HG03575 (cell line): ENCODE measurements at regions not wholly inside any gene's neighbourhood (a gene's known extent, or its start where the extent isn't known, plus 50 kb on each side); places are given as distances from the start of the nearest gene placed in this dataset.

ENCODE experiments used
- ATAC-seq: cut with Tn5 transposase; IDR thresholded peaks from one replicate; pipeline ENCODE4 v1.9.1; 2021; ENCODE audit not compliant: unreplicated experiment, insufficient number of reproducible peaks, low FRiP score; ENCODE audit errors: extremely low read depth

- ATAC-seq = no peak
Measured at GRCh38 chr2:19062370-19062769, 296.1 kb downstream of the OSR1 start.

GRCh38 chr2:19059076-19059475 is 299.3 kb downstream of the OSR1 start:
- no peak for ATAC-seq

- no peak for ATAC-seq
Measured at GRCh38 chr2:19051203-19051831, 307.1 kb downstream of the OSR1 start.

- no peak for ATAC-seq
Measured at GRCh38 chr2:19050354-19050753, 308.1 kb downstream of the OSR1 start.

GRCh38 chr2:19048593-19049266 is 309.7 kb downstream of the OSR1 start:
- ATAC-seq = no peak

GRCh38 chr2:19046986-19047780 is 311.2 kb downstream of the OSR1 start:
- ATAC-seq = no peak

- ATAC-seq = no peak
Measured at GRCh38 chr2:19045151-19045550, 313.3 kb downstream of the OSR1 start.

GRCh38 chr2:19043893-19044292 is 314.5 kb downstream of the OSR1 start:
- ATAC-seq = no peak

GRCh38 chr2:19041434-19042041 is 316.9 kb downstream of the OSR1 start:
- no peak for ATAC-seq

- no peak for ATAC-seq
Measured at GRCh38 chr2:19038071-19039015, 320.1 kb downstream of the OSR1 start.

- no peak for ATAC-seq
Measured at GRCh38 chr2:19036091-19036490, 322.3 kb downstream of the OSR1 start.

DNA sequence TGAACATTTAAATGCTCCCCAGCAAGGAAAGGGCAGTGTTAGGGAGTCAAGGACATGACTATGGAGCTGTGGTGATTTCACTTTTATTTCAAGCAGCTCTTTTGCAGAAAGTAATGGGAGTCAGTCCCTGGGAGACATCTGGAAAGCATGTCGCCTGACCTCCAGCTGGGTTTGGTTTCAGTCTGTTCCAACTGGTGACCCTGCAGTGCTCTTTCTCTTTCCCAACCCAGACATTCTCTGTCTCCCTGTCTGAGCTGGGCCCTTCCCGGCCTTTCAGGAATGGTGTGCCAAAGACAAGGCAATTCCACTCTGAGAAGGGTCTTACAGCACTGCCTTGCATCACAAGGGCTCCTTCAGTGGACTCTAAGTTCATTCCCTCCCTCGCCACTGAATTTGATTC is 323.2 kb downstream of the OSR1 start:
- no peak for ATAC-seq

- no peak for ATAC-seq
Measured at GRCh38 chr2:19033240-19033639, 325.2 kb downstream of the OSR1 start.

- ATAC-seq = no peak
Measured at GRCh38 chr2:19031642-19032041, 326.8 kb downstream of the OSR1 start.

DNA sequence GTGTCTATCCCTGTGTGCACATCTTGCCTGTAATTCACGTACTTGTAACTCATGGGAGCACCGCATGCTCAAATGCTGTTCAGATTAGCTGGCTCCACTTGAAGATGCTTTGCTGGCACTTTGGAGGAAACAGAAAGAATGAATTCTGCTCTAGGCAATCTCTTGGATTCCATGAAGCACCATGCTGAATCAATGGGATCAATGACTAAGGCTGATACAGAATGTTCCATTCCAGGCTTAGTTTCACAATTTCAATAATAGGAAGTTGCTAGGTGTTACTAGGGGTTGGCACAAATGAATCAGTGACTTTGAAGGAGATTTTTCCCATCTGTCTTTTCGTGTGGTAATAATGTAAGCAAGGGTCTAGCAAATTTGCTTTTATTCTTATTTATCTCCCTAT is 328.8 kb downstream of the OSR1 start:
- ATAC-seq = no peak

DNA sequence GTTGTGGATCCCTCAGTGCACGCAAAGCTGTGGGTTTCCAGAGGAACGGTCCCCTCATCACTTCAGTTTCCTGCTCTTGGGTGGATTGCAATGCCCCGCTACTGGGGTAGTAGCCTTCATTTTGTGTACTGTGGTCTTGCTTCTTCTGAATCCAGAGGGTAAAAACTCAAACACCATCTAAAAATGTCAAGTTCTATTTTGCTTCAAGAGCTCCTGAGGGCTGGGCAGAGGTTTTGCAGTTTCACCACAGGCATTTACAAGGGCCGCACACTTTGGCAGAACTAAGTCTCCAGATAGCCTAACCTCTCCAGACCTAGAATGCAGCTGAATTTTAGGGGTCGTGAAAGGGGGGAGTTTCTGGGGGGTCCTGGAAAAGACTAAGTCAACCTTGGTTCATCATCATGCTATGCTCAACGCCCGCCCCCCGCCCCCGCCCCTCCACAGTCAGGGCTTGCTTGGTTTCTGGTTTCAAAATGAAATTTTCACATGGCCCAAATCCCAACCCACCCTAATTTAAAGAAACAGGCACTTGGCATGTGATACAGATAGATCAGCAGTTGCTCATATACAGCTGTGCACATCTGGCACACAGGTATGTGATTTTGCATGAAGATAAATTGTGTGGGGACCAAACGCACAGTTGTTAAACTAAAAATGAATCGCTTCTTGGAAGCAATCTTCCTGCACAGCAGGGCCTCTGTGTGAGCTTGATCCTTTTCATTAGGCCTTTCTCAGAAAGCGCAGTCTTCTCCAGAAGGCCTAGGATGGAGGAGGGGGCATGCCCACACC is 329.6 kb downstream of the OSR1 start:
- ATAC-seq = no peak

GRCh38 chr2:19027626-19028025 is 330.8 kb downstream of the OSR1 start:
- no peak for ATAC-seq

DNA sequence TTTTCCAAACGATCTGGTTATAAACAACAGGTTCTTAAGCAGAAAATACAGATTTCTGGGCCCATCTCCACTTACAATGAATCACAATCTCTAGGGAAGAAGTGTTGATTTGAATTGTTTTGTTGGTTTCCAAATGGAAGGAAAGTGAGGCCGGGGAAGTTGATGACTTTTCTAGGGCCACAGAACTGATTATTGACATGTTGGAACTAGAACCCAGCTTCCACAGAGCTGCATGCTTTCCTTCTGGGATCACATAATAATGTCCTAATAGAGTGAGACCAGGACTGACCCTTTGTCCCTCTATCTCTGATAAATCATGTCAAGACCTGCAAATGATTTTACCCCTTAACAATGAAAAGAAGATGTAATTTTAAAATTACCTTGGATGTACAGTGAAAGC is 332.2 kb downstream of the OSR1 start:
- ATAC-seq = no peak
